CD4-positive, CD25-positive, alpha-beta regulatory T cell (primary cell): ENCODE measurements at regions not wholly inside any gene's neighbourhood (a gene's known extent, or its start where the extent isn't known, plus 50 kb on each side); places are given as distances from the start of the nearest gene placed in this dataset.

Source experiments
- ATAC-seq, 2 donors: fragments of 150-1000 bp; cut with Tn5 transposase; one replicate each; pipeline ENCODE4 v1.10.0; 2021; ENCODE audit warnings: low read depth in 2 of 2, moderate number of reproducible peaks in 2 of 2, moderate library complexity in 1 of 2
- DNase-seq, 3 donors: peaks; one replicate each; pipeline versions ENCODE4 v3.0.0 to v3.0.0-alpha.2; 2012 to 2022; ENCODE audit warnings: mixed read lengths in 1 of 3
- H3K27ac ChIP-seq: one replicate; pipeline ENCODE4 v1.7.0; 2013; ENCODE audit warnings: mild to moderate bottlenecking, low read length; ENCODE audit not compliant: insufficient read depth, poor library complexity, severe bottlenecking
- H3K27me3 ChIP-seq: one replicate; pipeline ENCODE4 v1.7.0; 2013; ENCODE audit warnings: low read length; ENCODE audit not compliant: control insufficient read depth, insufficient read depth
- H3K36me3 ChIP-seq: one replicate; pipeline ENCODE4 v1.7.0; 2013; ENCODE audit warnings: mild to moderate bottlenecking, low read length, moderate library complexity; ENCODE audit not compliant: control insufficient read depth, insufficient read depth
- H3K4me1 ChIP-seq: 2 replicates; pipeline ENCODE4 v1.7.0; 2013; ENCODE audit warnings: mild to moderate bottlenecking, low read length; ENCODE audit not compliant: insufficient read depth, control insufficient read depth, poor library complexity, severe bottlenecking
- H3K4me3 ChIP-seq: one replicate; pipeline ENCODE4 v1.7.0; 2013; ENCODE audit warnings: low read depth, mild to moderate bottlenecking, low read length, moderate library complexity
- H3K9me3 ChIP-seq, 2 experiments: 1 replicate in 1 of 2; 2 replicates in 1 of 2; pipeline ENCODE4 v1.7.0; 2013; ENCODE audit warnings: low read length in 2 of 2, mild to moderate bottlenecking in 1 of 2, moderate library complexity in 1 of 2; ENCODE audit not compliant: control insufficient read depth in 2 of 2
- H3K27ac Mint-ChIP-seq, 3 donors: one replicate each; pipeline ENCODE4 v1.8.0; 2020 to 2022; ENCODE audit warnings: mild to moderate bottlenecking in 3 of 3, mixed read lengths in 3 of 3, moderate library complexity in 2 of 3
- H3K27me3 Mint-ChIP-seq: one replicate; pipeline ENCODE4 v1.8.0; 2022; ENCODE audit warnings: mild to moderate bottlenecking, mixed read lengths
- H3K36me3 Mint-ChIP-seq: one replicate; pipeline ENCODE4 v1.8.0; 2020; ENCODE audit warnings: mixed read lengths
- H3K4me1 Mint-ChIP-seq, 4 donors: one replicate each; pipeline ENCODE4 v1.8.0; 2020 to 2022; ENCODE audit warnings: mixed read lengths in 4 of 4, mild to moderate bottlenecking in 1 of 4
- H3K4me3 Mint-ChIP-seq, 4 donors: one replicate each; pipeline ENCODE4 v1.8.0; 2020 to 2022; ENCODE audit warnings: mild to moderate bottlenecking in 4 of 4, mixed read lengths in 4 of 4, moderate library complexity in 3 of 4
- H3K9me3 Mint-ChIP-seq, 7 donors: one replicate each; pipeline ENCODE4 v1.8.0; 2020 to 2022; ENCODE audit warnings: mixed read lengths in 7 of 7, mild to moderate bottlenecking in 3 of 7, moderate library complexity in 2 of 7

- no peaks in the 10 kb centered on the region for H3K4me1 ChIP-seq
- no peak overlapping the region for H3K27ac ChIP-seq
- H3K4me3 Mint-ChIP-seq: no peak overlapping the region
- no peak for DNase-seq
- no peak for ATAC-seq
- H3K36me3 Mint-ChIP-seq: no peaks in the 10 kb centered on the region
- no peaks in the 10 kb centered on the region for H3K36me3 ChIP-seq
- no peak overlapping the region for H3K4me3 ChIP-seq
- no peaks in the 10 kb centered on the region for H3K9me3 ChIP-seq
- no peaks in the 10 kb centered on the region for H3K27me3 ChIP-seq
- peaks cover 0 to 22% (median 10%) of the 10 kb centered on the region in 7 donors for H3K9me3 Mint-ChIP-seq
- no peak overlapping the region for H3K27ac Mint-ChIP-seq
- no peaks in the 10 kb centered on the region for H3K4me1 Mint-ChIP-seq
- no peaks in the 10 kb centered on the region for H3K27me3 Mint-ChIP-seq
These were observed 642.6 kb upstream of the AUTS2 start for GRCh38 chr7:68955656-68956055.

- Mint-ChIP-seq H3K27ac (no peak overlapping the region), H3K27me3 (no peaks in the 10 kb centered on the region), H3K36me3 (no peaks in the 10 kb centered on the region), H3K9me3 (peaks cover 0 to 16% (median 11%) of the 10 kb centered on the region in 7 donors), H3K4me3 (no peak overlapping the region), H3K4me1 (no peaks in the 10 kb centered on the region)
- DNase-seq: no peak
- no peaks in the 10 kb centered on the region for H3K9me3 ChIP-seq
- H3K27me3 ChIP-seq: no peaks in the 10 kb centered on the region
- ATAC-seq: no peak
- no peak overlapping the region for H3K27ac ChIP-seq
- no peaks in the 10 kb centered on the region for H3K36me3 ChIP-seq
- no peak overlapping the region for H3K4me3 ChIP-seq
- no peaks in the 10 kb centered on the region for H3K4me1 ChIP-seq
These were observed 639.7 kb upstream of the AUTS2 start for GRCh38 chr7:68958571-68958970.

- Histone ChIP-seq H3K4me1 (no peaks in the 10 kb centered on the region), H3K36me3 (no peaks in the 10 kb centered on the region), H3K27ac (no peak overlapping the region), H3K9me3 (peaks cover 0 to 2% of the 10 kb centered on the region in 2 experiments), H3K4me3 (no peak overlapping the region), H3K27me3 (no peaks in the 10 kb centered on the region)
- H3K27ac Mint-ChIP-seq: no peak overlapping the region
- no peaks in the 10 kb centered on the region for H3K4me1 Mint-ChIP-seq
- DNase-seq (no peak), ATAC-seq (no peak)
- H3K36me3 Mint-ChIP-seq: no peaks in the 10 kb centered on the region
- peaks cover 3 to 15% (median 9%) of the 10 kb centered on the region in 7 donors for H3K9me3 Mint-ChIP-seq
- no peak overlapping the region for H3K4me3 Mint-ChIP-seq
- H3K27me3 Mint-ChIP-seq: no peaks in the 10 kb centered on the region
These were observed 634.7 kb upstream of the AUTS2 start for GRCh38 chr7:68963552-68963951.

- H3K36me3 ChIP-seq: no peaks in the 10 kb centered on the region
- peaks cover 2 to 7% of the 10 kb centered on the region in 2 experiments for H3K9me3 ChIP-seq
- no peak overlapping the region for H3K27ac ChIP-seq
- ATAC-seq (no peak), DNase-seq (no peak)
- Mint-ChIP-seq H3K4me1 (no peaks in the 10 kb centered on the region), H3K36me3 (no peaks in the 10 kb centered on the region), H3K27me3 (no peaks in the 10 kb centered on the region), H3K9me3 (peaks cover 3 to 12% (median 9%) of the 10 kb centered on the region in 7 donors), H3K27ac (no peak overlapping the region), H3K4me3 (no peak overlapping the region)
- no peak overlapping the region for H3K4me3 ChIP-seq
- no peaks in the 10 kb centered on the region for H3K4me1 ChIP-seq
- no peaks in the 10 kb centered on the region for H3K27me3 ChIP-seq
These were observed 634.2 kb upstream of the AUTS2 start for GRCh38 chr7:68964060-68964459.

GRCh38 chr7:68965351-68965750 is 632.9 kb upstream of the AUTS2 start:
- no peaks in the 10 kb centered on the region for H3K4me1 Mint-ChIP-seq
- no peak for ATAC-seq
- no peaks in the 10 kb centered on the region for H3K4me1 ChIP-seq
- H3K4me3 Mint-ChIP-seq: no peak overlapping the region
- no peak for DNase-seq
- peaks cover 3 to 11% of the 10 kb centered on the region in 2 experiments for H3K9me3 ChIP-seq
- no peaks in the 10 kb centered on the region for H3K36me3 ChIP-seq
- H3K9me3 Mint-ChIP-seq: peaks cover 6 to 12% (median 8%) of the 10 kb centered on the region in 7 donors
- H3K27me3 Mint-ChIP-seq: no peaks in the 10 kb centered on the region
- H3K27ac ChIP-seq: no peak overlapping the region
- H3K27ac Mint-ChIP-seq: no peak overlapping the region
- H3K27me3 ChIP-seq: no peaks in the 10 kb centered on the region
- no peaks in the 10 kb centered on the region for H3K36me3 Mint-ChIP-seq
- no peak overlapping the region for H3K4me3 ChIP-seq

GRCh38 chr7:68967598-68967997 is 630.7 kb upstream of the AUTS2 start:
- H3K27me3 Mint-ChIP-seq: no peaks in the 10 kb centered on the region
- no peak for DNase-seq
- Histone ChIP-seq H3K36me3 (no peaks in the 10 kb centered on the region), H3K4me1 (no peaks in the 10 kb centered on the region), H3K27ac (no peak overlapping the region), H3K9me3 (peaks cover 3 to 11% of the 10 kb centered on the region in 2 experiments), H3K27me3 (no peaks in the 10 kb centered on the region), H3K4me3 (no peak overlapping the region)
- H3K9me3 Mint-ChIP-seq: peaks cover 9 to 15% (median 10%) of the 10 kb centered on the region in 7 donors
- H3K27ac Mint-ChIP-seq: no peak overlapping the region
- no peak for ATAC-seq
- no peak overlapping the region for H3K4me3 Mint-ChIP-seq
- no peaks in the 10 kb centered on the region for H3K36me3 Mint-ChIP-seq
- H3K4me1 Mint-ChIP-seq: no peaks in the 10 kb centered on the region

GRCh38 chr7:68969571-68969970 is 628.7 kb upstream of the AUTS2 start:
- no peak for ATAC-seq
- H3K9me3 Mint-ChIP-seq: peaks cover 8 to 21% (median 10%) of the 10 kb centered on the region in 7 donors
- H3K4me1 Mint-ChIP-seq: no peaks in the 10 kb centered on the region

GRCh38 chr7:68971634-68972340 is 626.5 kb upstream of the AUTS2 start:
- no peaks in the 10 kb centered on the region for H3K36me3 Mint-ChIP-seq
- no peak overlapping the region for H3K4me3 Mint-ChIP-seq
- Histone ChIP-seq H3K36me3 (no peaks in the 10 kb centered on the region), H3K9me3 (peaks cover 3 to 11% of the 10 kb centered on the region in 2 experiments), H3K4me3 (no peak overlapping the region), H3K27me3 (no peaks in the 10 kb centered on the region), H3K27ac (no peak overlapping the region), H3K4me1 (no peaks in the 10 kb centered on the region)
- H3K27ac Mint-ChIP-seq: no peak overlapping the region
- H3K27me3 Mint-ChIP-seq: no peaks in the 10 kb centered on the region
- ATAC-seq: no peak
- H3K4me1 Mint-ChIP-seq: no peaks in the 10 kb centered on the region
- DNase-seq: no peak
- peaks cover 0 to 29% (median 12%) of the 10 kb centered on the region in 7 donors for H3K9me3 Mint-ChIP-seq

More at GRCh38 chr7:68969571-68969970, 628.7 kb upstream of the AUTS2 start:
- DNase-seq: no peak
- peaks cover 3 to 11% of the 10 kb centered on the region in 2 experiments for H3K9me3 ChIP-seq
- Mint-ChIP-seq H3K27ac (no peak overlapping the region), H3K4me3 (no peak overlapping the region), H3K36me3 (no peaks in the 10 kb centered on the region), H3K27me3 (no peaks in the 10 kb centered on the region)
- H3K4me1 ChIP-seq: no peaks in the 10 kb centered on the region
- no peak overlapping the region for H3K27ac ChIP-seq
- no peaks in the 10 kb centered on the region for H3K27me3 ChIP-seq
- no peak overlapping the region for H3K4me3 ChIP-seq
- no peaks in the 10 kb centered on the region for H3K36me3 ChIP-seq
